ENCODE measurements at regions not wholly inside any gene's neighbourhood (a gene's known extent, or its start where the extent isn't known, plus 50 kb on each side); places are given as distances from the start of the nearest gene placed in this dataset.

DNA sequence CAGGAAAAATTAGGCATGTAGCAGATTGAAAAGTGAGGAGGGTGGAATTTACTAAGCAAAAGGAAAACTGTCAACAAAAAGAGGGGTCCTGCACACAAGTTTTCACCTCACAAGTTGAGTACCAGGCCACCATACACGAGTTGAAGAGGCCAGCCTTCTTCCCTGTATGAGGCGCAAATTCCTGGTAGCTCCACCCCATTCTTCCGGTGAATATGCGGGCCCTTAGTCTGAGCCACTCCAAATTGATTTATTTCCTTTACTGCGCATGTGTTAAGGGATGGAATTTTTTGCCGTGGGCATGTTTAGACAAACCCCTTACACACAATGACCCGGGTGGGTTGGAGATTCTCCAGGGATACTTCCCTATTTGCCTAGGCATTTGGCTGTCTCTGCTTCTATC lies 942.1 kb upstream of the GRIA3 start:
- WGBS, 2 donors, result 81 to 84% methylated on average over 7 of the region's 7 CpGs
- TF ChIP-seq POLR2AphosphoS5 (IDR thresholded peaks at IDR 0.05) (no peak), POLR2A (IDR thresholded peaks at IDR 0.05) (no peak), EP300 (IDR thresholded peaks at IDR 0.05) (no peak)
- TF ChIP-seq, protein P1, sequence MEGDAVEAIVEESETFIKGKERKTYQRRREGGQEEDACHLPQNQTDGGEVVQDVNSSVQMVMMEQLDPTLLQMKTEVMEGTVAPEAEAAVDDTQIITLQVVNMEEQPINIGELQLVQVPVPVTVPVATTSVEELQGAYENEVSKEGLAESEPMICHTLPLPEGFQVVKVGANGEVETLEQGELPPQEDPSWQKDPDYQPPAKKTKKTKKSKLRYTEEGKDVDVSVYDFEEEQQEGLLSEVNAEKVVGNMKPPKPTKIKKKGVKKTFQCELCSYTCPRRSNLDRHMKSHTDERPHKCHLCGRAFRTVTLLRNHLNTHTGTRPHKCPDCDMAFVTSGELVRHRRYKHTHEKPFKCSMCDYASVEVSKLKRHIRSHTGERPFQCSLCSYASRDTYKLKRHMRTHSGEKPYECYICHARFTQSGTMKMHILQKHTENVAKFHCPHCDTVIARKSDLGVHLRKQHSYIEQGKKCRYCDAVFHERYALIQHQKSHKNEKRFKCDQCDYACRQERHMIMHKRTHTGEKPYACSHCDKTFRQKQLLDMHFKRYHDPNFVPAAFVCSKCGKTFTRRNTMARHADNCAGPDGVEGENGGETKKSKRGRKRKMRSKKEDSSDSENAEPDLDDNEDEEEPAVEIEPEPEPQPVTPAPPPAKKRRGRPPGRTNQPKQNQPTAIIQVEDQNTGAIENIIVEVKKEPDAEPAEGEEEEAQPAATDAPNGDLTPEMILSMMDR (IDR thresholded peaks at IDR 0.05), result no peak
- DNase-seq, result no peak
- no peaks in the 10 kb centered on the region for H3K9me3 ChIP-seq
- ATAC-seq (ENCODE audit: low FRiP score in 2 of 2), result no peak
- H3K36me3 ChIP-seq, result no peaks in the 10 kb centered on the region
- no peak overlapping the region for H3K4me3 ChIP-seq
- no peaks in the 10 kb centered on the region for H3K4me1 ChIP-seq
- H3K27ac ChIP-seq, result no peak overlapping the region
- no peaks in the 10 kb centered on the region for H3K27me3 ChIP-seq

DNA sequence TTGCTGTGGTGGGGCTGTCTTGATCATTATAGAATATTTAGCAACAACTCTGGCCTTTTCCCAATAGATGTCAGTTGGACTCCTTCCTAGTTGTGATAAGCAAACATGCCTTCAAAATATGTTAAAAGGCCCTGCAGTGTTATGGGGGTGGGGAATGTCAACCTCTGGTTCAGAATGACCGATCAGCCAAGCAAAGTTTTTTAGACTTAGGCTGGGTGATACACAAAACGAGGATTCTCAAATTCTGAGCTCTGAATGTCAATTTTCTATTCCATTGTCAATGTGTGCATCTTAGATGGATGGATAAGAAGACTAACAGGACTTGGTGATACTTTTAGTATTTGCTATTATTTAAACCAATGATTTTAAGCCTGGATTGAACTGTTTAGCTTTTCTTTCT lies 940.0 kb upstream of the GRIA3 start:
- Histone ChIP-seq H3K27me3 (no peaks in the 10 kb centered on the region), H3K27ac (no peak overlapping the region), H3K36me3 (no peaks in the 10 kb centered on the region), H3K4me1 (no peaks in the 10 kb centered on the region), H3K4me3 (no peak overlapping the region), H3K9me3 (no peaks in the 10 kb centered on the region)
- TF ChIP-seq, protein P1 (IDR thresholded peaks at IDR 0.05), result no peak
- TF ChIP-seq EP300 (IDR thresholded peaks at IDR 0.05) (no peak), POLR2A (IDR thresholded peaks at IDR 0.05) (no peak), POLR2AphosphoS5 (IDR thresholded peaks at IDR 0.05) (no peak)
- DNase-seq, result no peak
- 48 to 50% methylated on average over 2 of the region's 2 CpGs for WGBS, 2 donors
- ATAC-seq (ENCODE audit: low FRiP score in 2 of 2), result no peak

DNA sequence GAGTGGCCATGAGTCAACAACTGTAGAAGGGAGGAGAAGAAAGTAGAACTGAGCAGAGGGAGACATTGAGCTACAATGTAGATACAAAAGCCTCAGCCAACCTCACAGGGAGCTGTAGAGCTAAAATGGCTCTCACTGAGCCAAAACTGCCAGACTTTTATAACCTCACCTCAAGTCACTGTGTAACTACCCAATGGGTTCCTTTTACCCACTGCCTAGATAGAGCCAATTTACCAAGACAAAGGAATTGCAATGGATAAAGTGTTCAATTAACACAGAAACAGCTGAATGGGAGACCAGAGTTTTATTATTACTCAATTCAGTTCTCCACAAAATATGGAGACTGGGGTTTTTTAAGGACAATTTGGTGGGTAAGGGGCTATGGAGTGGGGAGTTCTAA lies 938.9 kb upstream of the GRIA3 start:
- TF ChIP-seq, protein P1 (IDR thresholded peaks at IDR 0.05), result no peak
- TF ChIP-seq POLR2AphosphoS5 (IDR thresholded peaks at IDR 0.05), result no peak
- TF ChIP-seq POLR2A (IDR thresholded peaks at IDR 0.05), result no peak
- TF ChIP-seq EP300 (IDR thresholded peaks at IDR 0.05), result no peak
- Histone ChIP-seq H3K4me1 (no peaks in the 10 kb centered on the region), H3K36me3 (no peaks in the 10 kb centered on the region), H3K27ac (no peak overlapping the region), H3K4me3 (no peak overlapping the region), H3K9me3 (no peaks in the 10 kb centered on the region), H3K27me3 (no peaks in the 10 kb centered on the region)
- DNase-seq (no peak), ATAC-seq (ENCODE audit: low FRiP score in 2 of 2) (no peak)

DNA sequence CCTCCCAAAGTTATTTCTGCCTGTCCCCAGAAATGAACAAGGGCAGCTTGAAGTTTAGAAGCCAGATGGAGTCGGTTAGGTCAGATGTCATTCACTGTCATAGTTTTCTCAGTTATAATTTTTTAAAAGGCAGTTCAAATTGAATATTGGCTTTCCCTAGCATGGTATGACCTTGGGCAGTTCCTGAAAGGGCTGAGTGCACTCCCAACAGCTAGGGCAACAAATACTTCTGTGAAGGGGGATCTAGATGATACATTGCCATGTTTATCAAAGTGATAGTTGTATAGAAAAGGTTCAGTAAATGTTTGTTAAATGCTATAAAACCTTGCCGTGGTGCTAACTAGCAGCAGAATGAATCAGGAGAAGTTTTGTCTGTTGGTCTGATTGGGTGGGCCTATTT lies 938.1 kb upstream of the GRIA3 start:
- no peaks in the 10 kb centered on the region for H3K27me3 ChIP-seq
- H3K9me3 ChIP-seq, result no peaks in the 10 kb centered on the region
- no peak overlapping the region for H3K4me3 ChIP-seq
- ATAC-seq (ENCODE audit: low FRiP score in 2 of 2) (no peak), DNase-seq (no peak)
- H3K4me1 ChIP-seq, result no peaks in the 10 kb centered on the region
- no peak overlapping the region for H3K27ac ChIP-seq
- TF ChIP-seq POLR2AphosphoS5 (IDR thresholded peaks at IDR 0.05) (no peak), EP300 (IDR thresholded peaks at IDR 0.05) (no peak), POLR2A (IDR thresholded peaks at IDR 0.05) (no peak)
- TF ChIP-seq, protein P1 (IDR thresholded peaks at IDR 0.05), result no peak
- H3K36me3 ChIP-seq, result no peaks in the 10 kb centered on the region
- WGBS, 2 donors, result 83 to 86% methylated on average over 2 of the region's 2 CpGs

DNA sequence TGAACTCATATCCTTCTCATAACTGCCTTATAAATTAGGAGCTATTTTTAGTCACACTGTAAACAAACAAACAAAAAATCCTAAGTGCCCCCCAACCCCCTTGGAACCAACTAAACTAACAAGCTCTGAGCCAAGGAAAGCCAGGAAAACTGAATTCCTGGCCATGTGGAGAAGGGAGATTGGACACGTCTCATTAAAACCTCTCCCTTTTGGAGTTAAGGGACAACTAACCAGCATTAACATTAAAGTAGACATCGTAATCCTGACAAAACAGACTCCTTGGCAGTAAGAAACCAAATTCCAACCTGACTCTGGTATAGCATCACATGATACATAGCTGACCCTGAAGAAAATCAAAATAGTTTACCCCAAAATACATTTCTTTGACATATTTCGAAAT lies 937.1 kb upstream of the GRIA3 start:
- DNase-seq (no peak), ATAC-seq (ENCODE audit: low FRiP score in 2 of 2) (no peak)
- WGBS, 2 donors, result 55 to 69% methylated on average over 3 of the region's 3 CpGs
- H3K27ac ChIP-seq, result no peak overlapping the region
- no peak for TF ChIP-seq POLR2A (IDR thresholded peaks at IDR 0.05)
- TF ChIP-seq, protein P1 (IDR thresholded peaks at IDR 0.05), result no peak
- no peak for TF ChIP-seq POLR2AphosphoS5 (IDR thresholded peaks at IDR 0.05)
- TF ChIP-seq EP300 (IDR thresholded peaks at IDR 0.05), result no peak
- no peaks in the 10 kb centered on the region for H3K9me3 ChIP-seq
- H3K4me3 ChIP-seq, result no peak overlapping the region
- no peaks in the 10 kb centered on the region for H3K36me3 ChIP-seq
- no peaks in the 10 kb centered on the region for H3K4me1 ChIP-seq
- no peaks in the 10 kb centered on the region for H3K27me3 ChIP-seq
